NOMO-1 treated with dmso at 0.1 percent for 144 hours (cell line): ENCODE measurements at regions not wholly inside any gene's neighbourhood (a gene's known extent, or its start where the extent isn't known, plus 50 kb on each side); places are given as distances from the start of the nearest gene placed in this dataset.

Source experiments
- DNase-seq: peaks from one replicate; lab custom pipeline; 2025; ENCODE audit not compliant: unreplicated experiment; lab: John Stamatoyannopoulos, UW

- no peak for DNase-seq
Observed at GRCh38 chr2:62370321-62371250, 135.4 kb downstream of the TMEM17 start.

- DNase-seq: no peak
Observed at GRCh38 chr2:62369541-62370202, 136.3 kb downstream of the TMEM17 start.

- DNase-seq: no peak
Observed at GRCh38 chr2:62364791-62365528, 141.0 kb downstream of the TMEM17 start.

GRCh38 chr2:62363166-62363565, 142.8 kb downstream of the TMEM17 start:
- DNase-seq: no peak

- no peak for DNase-seq
Observed at GRCh38 chr2:62362561-62362960, 143.4 kb downstream of the TMEM17 start.

GRCh38 chr2:62361964-62362363, 144.0 kb downstream of the TMEM17 start:
- DNase-seq: no peak

- no peak for DNase-seq
Observed at GRCh38 chr2:62354771-62355561, 151.0 kb downstream of the TMEM17 start.

GRCh38 chr2:62352031-62352430, 154.0 kb downstream of the TMEM17 start:
- DNase-seq: no peak

GRCh38 chr2:62349788-62350187, 153.9 kb downstream of the B3GNT2 start:
- DNase-seq: no peak

- DNase-seq: no peak
Observed at GRCh38 chr2:62348700-62349099, 152.8 kb downstream of the B3GNT2 start.

- DNase-seq: no peak
Observed at GRCh38 chr2:62347563-62348270, 151.8 kb downstream of the B3GNT2 start.

GRCh38 chr2:62344472-62344871, 148.6 kb downstream of the B3GNT2 start:
- no peak for DNase-seq

GRCh38 chr2:62343636-62344337, 147.9 kb downstream of the B3GNT2 start:
- DNase-seq: no peak

- no peak for DNase-seq
Observed at GRCh38 chr2:62343206-62343605, 147.3 kb downstream of the B3GNT2 start.

- DNase-seq: no peak
Observed at GRCh38 chr2:62340994-62341484, 145.1 kb downstream of the B3GNT2 start.

- DNase-seq: no peak
Observed at GRCh38 chr2:62339837-62340236, 143.9 kb downstream of the B3GNT2 start.

- DNase-seq: no peak
Observed at GRCh38 chr2:62339413-62339812, 143.5 kb downstream of the B3GNT2 start.

- no peak for DNase-seq
Observed at GRCh38 chr2:62338111-62338510, 142.2 kb downstream of the B3GNT2 start.

- DNase-seq: no peak
Observed at GRCh38 chr2:62337403-62337802, 141.5 kb downstream of the B3GNT2 start.
